HFF-Myc (cell line): ENCODE measurements at regions not wholly inside any gene's neighbourhood (a gene's known extent, or its start where the extent isn't known, plus 50 kb on each side); places are given as distances from the start of the nearest gene placed in this dataset.

Experiments
- DNase-seq: peaks from one replicate; pipeline ENCODE4 v3.0.0-alpha.2; 2011; ENCODE audit warnings: low read depth; ENCODE audit errors: extremely low read depth
- H3K4me3 ChIP-seq: replicated peaks from 2 replicates; pipeline ENCODE4 v1.5.1; 2011; ENCODE audit warnings: low read depth, mild to moderate bottlenecking, control low read depth, low read length
- TF ChIP-seq, protein P1 (sequence below): IDR thresholded peaks from 2 replicates; pipeline ENCODE4 v1.5.1; 2012; ENCODE audit warnings: mild to moderate bottlenecking, low read depth, low read length, control low read depth; ENCODE audit errors: missing control alignments

DNA sequence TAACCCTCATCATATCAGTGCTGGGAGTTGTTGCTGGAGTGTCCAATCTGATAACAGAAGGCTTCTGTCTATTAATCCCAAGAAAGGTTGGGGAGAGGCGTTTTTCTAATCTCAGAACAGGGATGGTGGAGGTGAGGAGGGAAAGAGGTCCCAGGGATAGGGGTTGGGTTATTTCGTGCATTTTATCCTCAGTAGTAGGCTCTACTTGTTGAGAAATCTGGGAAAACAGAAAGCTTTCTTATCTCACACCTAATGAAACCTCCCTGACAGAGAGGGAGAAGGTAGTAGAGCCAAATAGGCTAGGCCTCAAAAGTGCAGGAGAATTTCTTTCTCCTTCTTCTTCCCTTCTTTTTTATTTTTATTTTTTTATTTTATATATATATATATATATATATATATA lies 281.8 kb upstream of the MAP3K7 start:
- no peak overlapping the region for H3K4me3 ChIP-seq
- TF ChIP-seq, protein P1, sequence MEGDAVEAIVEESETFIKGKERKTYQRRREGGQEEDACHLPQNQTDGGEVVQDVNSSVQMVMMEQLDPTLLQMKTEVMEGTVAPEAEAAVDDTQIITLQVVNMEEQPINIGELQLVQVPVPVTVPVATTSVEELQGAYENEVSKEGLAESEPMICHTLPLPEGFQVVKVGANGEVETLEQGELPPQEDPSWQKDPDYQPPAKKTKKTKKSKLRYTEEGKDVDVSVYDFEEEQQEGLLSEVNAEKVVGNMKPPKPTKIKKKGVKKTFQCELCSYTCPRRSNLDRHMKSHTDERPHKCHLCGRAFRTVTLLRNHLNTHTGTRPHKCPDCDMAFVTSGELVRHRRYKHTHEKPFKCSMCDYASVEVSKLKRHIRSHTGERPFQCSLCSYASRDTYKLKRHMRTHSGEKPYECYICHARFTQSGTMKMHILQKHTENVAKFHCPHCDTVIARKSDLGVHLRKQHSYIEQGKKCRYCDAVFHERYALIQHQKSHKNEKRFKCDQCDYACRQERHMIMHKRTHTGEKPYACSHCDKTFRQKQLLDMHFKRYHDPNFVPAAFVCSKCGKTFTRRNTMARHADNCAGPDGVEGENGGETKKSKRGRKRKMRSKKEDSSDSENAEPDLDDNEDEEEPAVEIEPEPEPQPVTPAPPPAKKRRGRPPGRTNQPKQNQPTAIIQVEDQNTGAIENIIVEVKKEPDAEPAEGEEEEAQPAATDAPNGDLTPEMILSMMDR, result no peak
- no peak for DNase-seq

DNA sequence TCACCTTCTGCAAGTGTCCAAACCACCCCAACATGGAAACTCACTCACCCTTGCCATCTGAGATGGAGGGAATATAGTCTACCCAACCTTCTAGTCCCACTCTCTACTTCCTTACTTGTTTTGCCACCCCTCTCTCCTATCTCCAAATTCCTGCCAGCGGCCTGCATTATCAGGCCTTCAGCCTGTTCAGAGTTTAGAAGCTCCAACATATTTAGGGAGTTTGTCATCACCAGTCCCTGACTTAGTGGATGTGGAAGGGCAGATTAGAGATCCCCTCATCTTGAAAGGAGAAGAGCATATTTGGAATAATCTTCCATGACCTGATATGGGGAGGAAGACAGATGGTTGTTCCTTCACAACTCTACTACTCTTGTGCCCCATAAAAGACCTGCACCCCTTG lies 281.4 kb upstream of the MAP3K7 start:
- TF ChIP-seq, protein P1, result no peak
- no peak for DNase-seq
- no peak overlapping the region for H3K4me3 ChIP-seq

DNA sequence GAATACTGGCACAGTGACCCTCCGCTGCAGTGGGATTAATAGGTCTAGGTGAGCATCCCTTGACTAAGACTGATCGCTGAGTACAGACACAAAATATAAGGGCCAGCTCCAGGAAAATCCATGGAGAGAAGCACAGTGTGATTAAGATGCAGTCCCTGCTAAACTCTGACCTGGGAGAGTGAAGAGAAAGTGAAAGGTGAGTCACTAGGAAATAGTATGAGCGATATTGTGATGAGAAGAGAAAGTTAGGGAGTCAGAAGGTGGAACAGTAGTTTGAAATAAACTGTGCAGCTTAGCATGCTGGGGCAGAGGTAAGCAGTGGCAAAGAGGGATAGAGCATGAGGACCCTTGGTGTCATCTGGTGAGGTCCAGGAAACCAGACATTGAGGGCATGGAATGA lies 278.6 kb upstream of the MAP3K7 start:
- DNase-seq, result no peak
- H3K4me3 ChIP-seq, result no peak overlapping the region
- TF ChIP-seq, protein P1, result no peak

DNA sequence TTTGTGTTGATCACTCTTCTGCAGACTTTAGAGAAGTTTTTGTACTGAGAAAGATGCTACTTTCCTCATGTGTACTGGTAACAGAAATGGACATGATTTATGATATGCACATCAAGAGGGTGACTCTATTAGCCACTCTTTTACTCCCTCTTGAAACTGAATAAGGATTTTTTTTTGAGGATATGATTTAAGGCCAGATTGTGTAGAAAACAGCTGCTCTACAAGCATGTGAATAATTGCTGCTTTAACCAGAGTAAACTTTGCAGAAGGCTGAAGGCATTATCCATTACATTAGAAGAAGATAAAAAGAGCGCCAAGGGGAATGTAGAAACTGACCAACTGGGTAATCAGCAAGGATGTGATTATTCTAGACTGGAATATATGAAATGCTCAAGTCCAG lies 276.2 kb upstream of the MAP3K7 start:
- DNase-seq, result no peak
- no peak overlapping the region for H3K4me3 ChIP-seq
- TF ChIP-seq, protein P1, result no peak

DNA sequence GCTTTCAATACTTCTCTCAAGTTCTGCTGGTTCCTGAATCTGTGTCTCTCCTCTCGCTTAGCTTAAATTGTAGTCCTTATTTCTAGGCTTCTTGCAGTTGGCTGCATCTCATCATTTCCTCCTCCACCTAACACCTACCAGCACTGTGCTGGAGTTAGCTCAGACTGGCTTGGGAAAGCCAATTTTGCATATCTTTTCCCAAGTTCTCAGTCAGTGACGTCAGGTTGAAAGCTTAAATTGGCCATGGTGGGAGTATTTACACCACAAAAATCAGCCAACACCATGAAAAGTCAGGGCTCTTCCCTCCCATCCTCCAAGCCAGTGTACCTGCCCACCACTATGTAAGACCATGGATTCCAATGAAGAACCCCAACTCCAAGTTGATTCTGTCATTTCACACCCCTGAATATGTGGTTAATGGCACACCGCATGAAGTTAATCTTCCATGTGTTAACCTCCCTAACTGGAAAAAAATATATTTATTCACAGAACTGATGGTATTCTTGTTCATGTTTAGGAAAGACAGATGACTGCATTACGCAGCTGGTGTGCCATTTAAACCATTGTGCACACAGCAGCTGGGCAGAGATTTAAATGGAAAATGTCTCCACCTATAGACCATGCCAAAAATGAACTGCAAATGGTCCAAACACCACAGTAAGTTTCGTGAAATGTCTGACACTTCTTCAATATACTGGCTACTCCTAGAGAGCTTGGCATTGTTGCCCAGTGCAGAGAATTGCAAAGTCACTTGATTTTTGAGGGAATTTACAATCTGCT lies 274.1 kb upstream of the MAP3K7 start:
- TF ChIP-seq, protein P1, result no peak
- DNase-seq, result no peak
- H3K4me3 ChIP-seq, result no peak overlapping the region

DNA sequence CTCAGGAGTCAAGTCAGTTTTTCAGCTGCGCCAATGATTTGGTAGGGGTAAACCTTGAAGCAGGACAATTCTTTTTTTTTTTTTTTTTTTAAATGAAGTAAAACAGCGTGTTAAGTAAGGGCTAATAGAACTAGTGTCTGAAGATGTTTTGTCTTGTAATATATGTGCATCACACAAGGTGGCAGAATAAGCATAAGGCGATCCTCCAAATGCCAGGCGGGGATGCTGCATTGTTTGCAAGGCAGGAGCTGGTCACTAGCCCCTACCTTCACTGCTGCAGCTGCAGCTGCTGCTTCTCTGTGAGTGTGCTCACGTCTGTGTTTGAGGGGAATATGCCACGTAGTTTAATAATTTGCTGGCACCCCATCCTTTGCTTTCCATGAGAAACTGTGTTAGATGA lies 272.7 kb upstream of the MAP3K7 start:
- no peak for DNase-seq
- H3K4me3 ChIP-seq, result no peak overlapping the region
- TF ChIP-seq, protein P1, result no peak

DNA sequence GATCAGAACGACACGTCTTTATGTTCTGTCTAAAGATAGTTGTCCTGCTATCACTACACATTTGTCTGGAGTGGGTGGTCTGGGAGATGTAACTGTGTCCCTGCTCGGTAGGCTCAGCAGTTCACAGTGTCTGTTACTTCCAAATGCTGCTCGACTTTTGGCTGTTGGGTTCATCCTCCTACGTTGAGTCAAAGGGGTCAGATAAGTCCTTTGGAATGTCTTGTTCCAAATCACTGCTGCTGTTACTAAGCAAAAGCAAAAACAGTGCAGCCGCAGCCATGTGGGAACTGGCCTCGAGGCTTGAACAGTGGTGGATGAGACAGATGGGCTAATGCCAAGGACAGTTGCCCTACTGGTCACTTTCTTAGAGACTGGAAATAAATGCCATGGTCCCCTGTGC lies 272.2 kb upstream of the MAP3K7 start:
- TF ChIP-seq, protein P1, result no peak
- DNase-seq, result no peak
- H3K4me3 ChIP-seq, result no peak overlapping the region
